ENCODE measurements at regions not wholly inside any gene's neighbourhood (a gene's known extent, or its start where the extent isn't known, plus 50 kb on each side); places are given as distances from the start of the nearest gene placed in this dataset.
"Not testable (repeated sequence)": the region's sequence is repeated elsewhere in the genome, so short reads cannot be mapped to it uniquely, and the experiment has no call there.

GRCh38 chr10:85262992-85263391 lies 934.6 kb downstream of the CCSER2 start:
- DNase-seq = no peak

- no peak for DNase-seq
Observed at GRCh38 chr10:85265121-85265520, 936.7 kb downstream of the CCSER2 start.

- DNase-seq = no peak
Observed at GRCh38 chr10:85266808-85267207, 938.4 kb downstream of the CCSER2 start.

- no peak for DNase-seq
Observed at GRCh38 chr10:85280014-85280413, 951.6 kb downstream of the CCSER2 start.

- DNase-seq = no peak
Observed at GRCh38 chr10:85284778-85285770, 956.7 kb downstream of the CCSER2 start.

- no peak for DNase-seq
Observed at GRCh38 chr10:85293483-85293882, 965.1 kb downstream of the CCSER2 start.

- no peak for DNase-seq
Observed at GRCh38 chr10:85311613-85312337, 983.4 kb downstream of the CCSER2 start.

GRCh38 chr10:85315657-85316056 lies 987.3 kb downstream of the CCSER2 start:
- no peak for DNase-seq

GRCh38 chr10:85316276-85316675 lies 987.9 kb downstream of the CCSER2 start:
- no peak for DNase-seq

GRCh38 chr10:85317827-85318226 lies 989.4 kb downstream of the CCSER2 start:
- no peak for DNase-seq

- DNase-seq = no peak
Observed at GRCh38 chr10:85318809-85319807, 990.7 kb downstream of the CCSER2 start.

- no peak for DNase-seq
Observed at GRCh38 chr10:85319826-85320225, 991.4 kb downstream of the CCSER2 start.

GRCh38 chr10:85333594-85333993 lies 1005.2 kb downstream of the CCSER2 start:
- no peak for DNase-seq

- DNase-seq = no peak
Observed at GRCh38 chr10:85362401-85362800, 1004.2 kb downstream of the GRID1 start.

- DNase-seq = no peak
Observed at GRCh38 chr10:85377029-85377806, 989.4 kb downstream of the GRID1 start.

- DNase-seq = no peak
Observed at GRCh38 chr10:85379338-85379737, 987.3 kb downstream of the GRID1 start.

GRCh38 chr10:85400981-85401695 lies 965.5 kb downstream of the GRID1 start:
- DNase-seq = no peak

- no peak for DNase-seq
Observed at GRCh38 chr10:85402541-85402940, 964.1 kb downstream of the GRID1 start.

GRCh38 chr10:85407088-85407487 lies 959.5 kb downstream of the GRID1 start:
- DNase-seq = no peak

- no peak for DNase-seq
Observed at GRCh38 chr10:85408388-85408787, 958.2 kb downstream of the GRID1 start.

GRCh38 chr10:85410586-85410985 lies 956.0 kb downstream of the GRID1 start:
- DNase-seq = not testable (repeated sequence)
